Bronchial epithelial cell (primary cell): ENCODE measurements at regions not wholly inside any gene's neighbourhood (a gene's known extent, or its start where the extent isn't known, plus 50 kb on each side); places are given as distances from the start of the nearest gene placed in this dataset.

Source experiments
- DNase-seq: peaks from one replicate; pipeline ENCODE4 v3.0.0-alpha.2; 2010; ENCODE audit warnings: low read depth
- FAIRE-seq: peaks from 2 replicates; lab custom pipeline; 2011; peaks lifted over from hg19 to GRCh38; lab: Jason Lieb, UNC
- H3K27me3 ChIP-seq: 2 replicates; pipeline ENCODE4 v1.5.1; 2011; ENCODE audit warnings: low read length; ENCODE audit not compliant: control insufficient read depth, insufficient read depth
- H3K36me3 ChIP-seq: 2 replicates; pipeline ENCODE4 v1.5.1; 2011; ENCODE audit warnings: low read length; ENCODE audit not compliant: control insufficient read depth, insufficient read depth
- H3K4me3 ChIP-seq: 2 replicates; pipeline ENCODE4 v1.5.1; 2011; ENCODE audit warnings: mild to moderate bottlenecking, low read depth, low read length, control low read depth
- CTCF ChIP-seq: IDR thresholded peaks from 2 replicates; pipeline ENCODE4 v1.5.1; 2011; ENCODE audit warnings: mild to moderate bottlenecking, moderate library complexity, low read length, control low read depth, inconsistent platforms; ENCODE audit not compliant: insufficient read depth, severe bottlenecking

- Histone ChIP-seq H3K36me3 (no peaks in the 10 kb centered on the region), H3K4me3 (no peak overlapping the region), H3K27me3 (no peaks in the 10 kb centered on the region)
- DNase-seq = no peak
- no peak for TF ChIP-seq CTCF
- no peak for FAIRE-seq
Observed at GRCh38 chr3:5404718-5405117, 217.2 kb downstream of the EDEM1 start.

- H3K27me3 ChIP-seq = no peaks in the 10 kb centered on the region
- FAIRE-seq (no peak), DNase-seq (no peak)
- no peak for TF ChIP-seq CTCF
- no peaks in the 10 kb centered on the region for H3K36me3 ChIP-seq
- no peak overlapping the region for H3K4me3 ChIP-seq
Observed at GRCh38 chr3:5411786-5412185, 224.3 kb downstream of the EDEM1 start.

- Histone ChIP-seq H3K36me3 (no peaks in the 10 kb centered on the region), H3K27me3 (no peaks in the 10 kb centered on the region), H3K4me3 (no peak overlapping the region)
- TF ChIP-seq CTCF = no peak
- DNase-seq (no peak), FAIRE-seq (no peak)
Observed at GRCh38 chr3:5423076-5423475, 235.6 kb downstream of the EDEM1 start.

GRCh38 chr3:5423523-5423922 lies 236.0 kb downstream of the EDEM1 start:
- no peak for TF ChIP-seq CTCF
- no peak for DNase-seq
- Histone ChIP-seq H3K27me3 (no peaks in the 10 kb centered on the region), H3K36me3 (no peaks in the 10 kb centered on the region), H3K4me3 (no peak overlapping the region)
- FAIRE-seq = no peak

- no peak for TF ChIP-seq CTCF
- Histone ChIP-seq H3K4me3 (no peak overlapping the region), H3K36me3 (no peaks in the 10 kb centered on the region), H3K27me3 (no peaks in the 10 kb centered on the region)
- DNase-seq = no peak
- no peak for FAIRE-seq
Observed at GRCh38 chr3:5425371-5425770, 237.9 kb downstream of the EDEM1 start.

GRCh38 chr3:5426094-5426883 lies 238.8 kb downstream of the EDEM1 start:
- DNase-seq = peak; percentile 54
- FAIRE-seq = peak; percentile 7
- Histone ChIP-seq H3K27me3 (no peaks in the 10 kb centered on the region), H3K36me3 (no peaks in the 10 kb centered on the region), H3K4me3 (no peak overlapping the region)
- peak; percentile 95 for TF ChIP-seq CTCF
